HFFc6 (cell line): ENCODE measurements at regions not wholly inside any gene's neighbourhood (a gene's known extent, or its start where the extent isn't known, plus 50 kb on each side); places are given as distances from the start of the nearest gene placed in this dataset.

Experiments
- DNase-seq: peaks from one replicate; pipeline ENCODE4 v3.0.0-alpha.2; 2018
- H3K27ac Mint-ChIP-seq: 2 replicates; pipeline ENCODE4 v1.8.0; 2020; ENCODE audit warnings: mild to moderate bottlenecking, mixed read lengths
- H3K27me3 Mint-ChIP-seq: 2 replicates; pipeline ENCODE4 v1.8.0; 2021; ENCODE audit warnings: mild to moderate bottlenecking, moderate library complexity, mixed read lengths; ENCODE audit not compliant: insufficient read depth
- H3K36me3 Mint-ChIP-seq: 2 replicates; pipeline ENCODE4 v1.8.0; 2021; ENCODE audit warnings: low read depth, mixed read lengths
- H3K4me1 Mint-ChIP-seq: 2 replicates; pipeline ENCODE4 v1.8.0; 2020; ENCODE audit warnings: low read depth, mixed read lengths
- H3K4me3 Mint-ChIP-seq: 2 replicates; pipeline ENCODE4 v1.8.0; 2020; ENCODE audit warnings: mild to moderate bottlenecking, moderate library complexity, mixed read lengths
- H3K9me3 Mint-ChIP-seq: 2 replicates; pipeline ENCODE4 v1.8.0; 2020; ENCODE audit warnings: mild to moderate bottlenecking, mixed read lengths
- CTCF ChIP-seq: fragments of 200-600 bp; sonication (generic); IDR thresholded peaks from 2 replicates; pipeline ENCODE4 v1.5.0; 2021; ENCODE audit warnings: antibody characterized with exemption, mild to moderate bottlenecking

- peaks cover 13% of the 10 kb centered on the region for H3K27me3 Mint-ChIP-seq
- H3K27ac Mint-ChIP-seq: no peak overlapping the region
- no peaks in the 10 kb centered on the region; the same call in 1 of the 2 replicates for H3K9me3 Mint-ChIP-seq
- peaks cover 21% of the 10 kb centered on the region for H3K4me1 Mint-ChIP-seq
- no peak for TF ChIP-seq CTCF
- H3K4me3 Mint-ChIP-seq: no peak overlapping the region
- peaks cover 7% of the 10 kb centered on the region for H3K36me3 Mint-ChIP-seq
- no peak for DNase-seq
Measured at GRCh38 chr20:24779131-24779530, 169.9 kb upstream of the CST7 start.

GRCh38 chr20:24779946-24780345, 169.1 kb upstream of the CST7 start:
- TF ChIP-seq CTCF: no peak

DNA sequence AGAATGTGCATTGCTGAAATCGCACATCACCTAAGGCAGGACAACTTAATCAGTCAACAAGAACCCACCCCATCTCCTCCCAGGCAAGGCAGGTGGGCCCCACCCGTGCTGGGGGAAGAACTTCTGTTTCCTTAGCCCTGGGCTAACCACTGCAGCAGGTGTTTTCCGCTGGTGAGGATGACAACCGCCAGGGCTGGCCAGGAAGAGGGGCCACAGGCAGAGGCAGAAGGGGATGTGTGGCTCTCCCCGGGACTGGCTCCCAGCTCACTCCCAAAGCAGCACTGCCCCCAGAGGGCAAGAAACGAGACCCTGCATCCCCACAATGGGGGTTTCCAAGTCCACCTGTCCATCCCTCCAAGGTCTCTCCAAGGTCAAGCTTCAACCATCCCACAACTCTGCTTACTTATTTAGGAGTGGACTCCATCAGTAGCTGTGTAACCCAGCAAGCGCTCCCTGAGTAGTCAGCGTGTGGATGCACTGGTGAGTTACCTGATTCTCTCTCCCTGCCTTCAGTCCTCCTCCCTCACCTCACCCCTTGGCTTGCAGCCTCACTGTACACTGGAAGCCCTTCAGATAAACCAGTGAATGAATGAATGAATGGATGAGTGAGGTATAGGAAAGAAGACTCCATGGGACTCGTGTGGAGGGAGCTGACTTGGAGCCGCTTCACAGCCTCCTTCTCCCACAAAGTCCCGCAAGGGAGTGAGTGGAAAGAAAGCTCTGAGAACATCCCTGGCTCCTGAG, 168.2 kb upstream of the CST7 start:
- Mint-ChIP-seq H3K27ac (no peak overlapping the region), H3K4me1 (peaks cover 27% of the 10 kb centered on the region), H3K36me3 (no peaks in the 10 kb centered on the region), H3K9me3 (no peaks in the 10 kb centered on the region), H3K4me3 (no peak overlapping the region), H3K27me3 (peaks cover 13% of the 10 kb centered on the region)
- TF ChIP-seq CTCF: no peak
- DNase-seq: no peak

More at GRCh38 chr20:24779946-24780345, 169.1 kb upstream of the CST7 start:
- Mint-ChIP-seq H3K9me3 (no peaks in the 10 kb centered on the region; the same call in 1 of the 2 replicates), H3K27me3 (peaks cover 13% of the 10 kb centered on the region), H3K36me3 (peaks cover 6% of the 10 kb centered on the region), H3K4me3 (no peak overlapping the region), H3K4me1 (peaks cover 19% of the 10 kb centered on the region), H3K27ac (no peak overlapping the region)
- no peak for DNase-seq

DNA sequence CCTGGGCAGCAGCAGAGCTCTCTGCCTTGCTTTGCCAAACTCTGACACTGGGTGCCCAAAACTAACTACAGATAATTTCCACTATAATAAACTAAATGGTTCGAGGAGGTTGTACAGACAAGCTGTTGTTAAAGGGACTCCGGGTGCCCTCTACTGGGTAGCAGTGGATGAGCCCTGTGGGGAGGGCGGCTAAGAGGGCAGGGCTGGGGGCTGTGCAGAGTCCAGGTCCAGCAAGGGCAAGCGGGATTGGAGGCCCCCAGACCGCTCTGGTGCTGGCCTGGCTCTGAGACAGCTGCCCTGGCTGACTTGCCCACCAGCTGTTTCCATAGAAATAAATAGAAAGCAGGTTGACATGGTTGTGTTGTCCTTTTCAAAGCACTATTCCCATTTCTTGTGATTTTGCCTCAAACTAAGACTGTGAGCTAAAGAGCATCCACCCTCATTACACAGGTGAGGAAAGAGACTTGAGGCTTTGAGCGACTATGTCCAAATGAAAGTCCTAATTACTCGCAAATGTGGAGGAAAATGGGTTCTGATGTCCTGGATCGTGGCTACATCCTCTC, 167.6 kb upstream of the CST7 start:
- no peaks in the 10 kb centered on the region for H3K36me3 Mint-ChIP-seq
- H3K27ac Mint-ChIP-seq: no peak overlapping the region
- no peaks in the 10 kb centered on the region for H3K9me3 Mint-ChIP-seq
- H3K4me3 Mint-ChIP-seq: no peak overlapping the region
- peak; percentile 77 for TF ChIP-seq CTCF
- DNase-seq: peak; percentile 41
- peaks cover 30% of the 10 kb centered on the region for H3K4me1 Mint-ChIP-seq
- H3K27me3 Mint-ChIP-seq: peaks cover 11% of the 10 kb centered on the region

DNA sequence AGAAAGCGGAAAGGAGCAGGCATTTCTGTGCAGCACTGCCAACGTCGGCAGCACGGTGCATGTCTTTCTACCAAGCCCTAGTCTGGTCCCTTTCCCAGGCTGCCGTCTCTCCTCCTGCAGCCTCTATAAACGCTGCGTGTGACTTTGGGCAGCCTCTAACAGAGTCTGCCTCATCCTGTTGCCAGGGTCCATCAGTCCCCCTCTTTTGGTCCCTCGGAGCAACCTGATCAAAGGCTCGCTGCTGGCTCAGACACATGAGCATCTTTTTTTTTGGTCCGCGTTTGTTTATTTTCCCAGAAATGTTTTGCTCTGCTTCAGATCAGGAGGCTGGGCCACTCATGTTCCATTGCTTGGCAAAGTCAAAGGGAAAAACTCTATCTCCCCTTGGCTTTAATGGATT, 166.8 kb upstream of the CST7 start:
- H3K27ac Mint-ChIP-seq: no peak overlapping the region

More for the DNA sequence above, 166.8 kb upstream of the CST7 start:
- Mint-ChIP-seq H3K36me3 (no peaks in the 10 kb centered on the region), H3K4me1 (peaks cover 30% of the 10 kb centered on the region), H3K9me3 (no peaks in the 10 kb centered on the region), H3K4me3 (no peak overlapping the region), H3K27me3 (peaks cover 9% of the 10 kb centered on the region)
- TF ChIP-seq CTCF: no peak
- no peak for DNase-seq
